B cell (primary cell): ENCODE measurements at regions not wholly inside any gene's neighbourhood (a gene's known extent, or its start where the extent isn't known, plus 50 kb on each side); places are given as distances from the start of the nearest gene placed in this dataset.

Experiments used
- ATAC-seq: fragments of 200-7000 bp; cut with Tn5 transposase; one replicate; pipeline ENCODE4 v1.10.0; 2021; ENCODE audit warnings: low read depth, mild to moderate bottlenecking, moderate number of reproducible peaks, moderate library complexity
- CTCF ChIA-PET: fragments of 350-600 bp; sonication (Branson Sonifier 250); formaldehyde crosslinking; loops from one replicate; lab custom pipeline; 2021; ENCODE audit warnings: antibody characterized with exemption, inconsistent platforms; lab: Charles Lee
- POLR2A ChIA-PET: fragments of 350-600 bp; sonication (Branson Sonifier 250); formaldehyde crosslinking; loops from one replicate; lab custom pipeline; 2021; ENCODE audit warnings: antibody characterized with exemption; lab: Charles Lee
- DNase-seq: peaks from one replicate; pipeline ENCODE4 v3.0.0; 2013
- H2AFZ ChIP-seq: 2 replicates; pipeline ENCODE4 v1.6.1; 2012; ENCODE audit warnings: mild to moderate bottlenecking, low read depth, low read length; ENCODE audit not compliant: insufficient read depth, poor library complexity, severe bottlenecking
- H3K27ac ChIP-seq, 2 donors: 1 replicate in 1 of 2; 2 replicates in 1 of 2; pipeline ENCODE4 v1.5.1; 2012 to 2013; ENCODE audit warnings: low read length in 2 of 2, mild to moderate bottlenecking in 2 of 2, moderate library complexity in 1 of 2
- H3K27me3 ChIP-seq, 4 experiments: fragments of 200-600 bp in 1 of 4; sonication (generic) in 1 of 4; replicated peaks in 1 of 4; 1 replicate in 2 of 4; 2 replicates in 2 of 4; pipeline versions ENCODE4 v1.6.1 to v1.7.0; 2013 to 2016; ENCODE audit warnings: low read length in 3 of 4, mild to moderate bottlenecking in 2 of 4, mixed read lengths in 1 of 4, moderate library complexity in 1 of 4; ENCODE audit not compliant: insufficient read depth in 4 of 4, control insufficient read depth in 3 of 4; ENCODE audit errors: control extremely low read depth in 1 of 4
- H3K36me3 ChIP-seq, 2 experiments: replicated peaks in 1 of 2; 1 replicate in 1 of 2; 2 replicates in 1 of 2; pipeline versions ENCODE4 v1.6.1 to v1.7.1; 2013; ENCODE audit warnings: low read length in 1 of 2; ENCODE audit not compliant: insufficient read depth in 2 of 2, control insufficient read depth in 1 of 2; ENCODE audit errors: control extremely low read depth in 1 of 2, extremely low read depth in 1 of 2
- H3K4me1 ChIP-seq, 2 donors: fragments of 200-600 bp in 1 of 2; sonication (generic) in 1 of 2; 1 replicate in 1 of 2; 2 replicates in 1 of 2; pipeline versions ENCODE4 v1.5.1 to v1.6.1; 2013 to 2017; ENCODE audit warnings: low read length in 2 of 2; ENCODE audit not compliant: control insufficient read depth in 2 of 2, insufficient read depth in 2 of 2
- H3K4me2 ChIP-seq: replicated peaks from 2 replicates; pipeline ENCODE3; 2012; ENCODE audit warnings: mild to moderate bottlenecking, low read depth, low read length; ENCODE audit not compliant: poor library complexity, severe bottlenecking
- H3K4me3 ChIP-seq, 5 experiments: fragments of 200-600 bp in 1 of 5; sonication (generic) in 1 of 5; 1 replicate in 3 of 5; 2 replicates in 2 of 5; pipeline versions ENCODE4 v1.5.1 to v1.7.0; 2011 to 2016; ENCODE audit warnings: low read length in 4 of 5, mild to moderate bottlenecking in 4 of 5, low read depth in 2 of 5, control low read depth in 1 of 5, moderate library complexity in 1 of 5; ENCODE audit not compliant: insufficient read depth in 1 of 5; ENCODE audit errors: control extremely low read depth in 1 of 5, extremely low read depth in 1 of 5
- H3K79me2 ChIP-seq: fragments of 200-600 bp; sonication (generic); one replicate; pipeline ENCODE4 v1.6.0; 2016; ENCODE audit warnings: low read length; ENCODE audit not compliant: control insufficient read depth, insufficient read depth
- H3K9ac ChIP-seq: fragments of 200-600 bp; sonication (generic); 2 replicates; pipeline ENCODE4 v1.6.1; 2017; ENCODE audit warnings: mild to moderate bottlenecking, low read length, moderate library complexity
- H3K9me3 ChIP-seq, 3 donors: one replicate each; pipeline versions ENCODE4 v1.6.1 to v1.7.1; 2013; ENCODE audit warnings: low read length in 2 of 3; ENCODE audit not compliant: control insufficient read depth in 2 of 3, insufficient read depth in 1 of 3; ENCODE audit errors: control extremely low read depth in 1 of 3
- H4K20me1 ChIP-seq: 2 replicates; pipeline ENCODE4 v1.6.0; 2012; ENCODE audit warnings: mild to moderate bottlenecking, low read length; ENCODE audit not compliant: insufficient read depth, control insufficient read depth, poor library complexity, severe bottlenecking
- H3K27ac Mint-ChIP-seq: one replicate; pipeline ENCODE4 v1.8.0; 2021; ENCODE audit warnings: mixed read lengths
- H3K27me3 Mint-ChIP-seq: one replicate; pipeline ENCODE4 v1.8.0; 2021; ENCODE audit warnings: mixed read lengths
- H3K4me1 Mint-ChIP-seq: one replicate; pipeline ENCODE4 v1.8.0; 2021; ENCODE audit warnings: mixed read lengths
- H3K4me3 Mint-ChIP-seq: one replicate; pipeline ENCODE4 v1.8.0; 2021; ENCODE audit warnings: mixed read lengths
- H3K9me3 Mint-ChIP-seq: one replicate; pipeline ENCODE4 v1.8.0; 2022; ENCODE audit warnings: mixed read lengths; ENCODE audit not compliant: insufficient read depth
- CTCF ChIP-seq: fragments of 200-600 bp; IDR thresholded peaks from one replicate; pipeline ENCODE4 v1.8.0; 2022; ENCODE audit warnings: antibody characterized with exemption, mild to moderate bottlenecking
- EZH2 ChIP-seq: IDR thresholded peaks from 2 replicates; pipeline ENCODE4 v1.6.1; 2012; ENCODE audit warnings: borderline replicate concordance, low read depth, mild to moderate bottlenecking, moderate library complexity, low read length; ENCODE audit not compliant: insufficient read depth, poor library complexity, severe bottlenecking
- WGBS: methylation state at CpG from one replicate; pipeline ENCODE4 v1.1.5; 2013; ENCODE audit warnings: missing lambda C conversion rate; ENCODE audit not compliant: insufficient coverage; 5-methylcytosine and 5-hydroxymethylcytosine counted together
- intact Hi-C: fragments of 100-400 bp; cut with micrococcal nuclease; formaldehyde crosslinking; loops from one replicate; pipeline ENCODE4 v1.10.0; 2022

GRCh38 chr5:21212026-21212425 is 1224.0 kb upstream of the CDH18 start:
- DNase-seq (no peak), ATAC-seq (no peak)
- H3K9me3 ChIP-seq, result no peaks in the 10 kb centered on the region
- POLR2A ChIA-PET, result no interaction called here
- H3K4me3 Mint-ChIP-seq, result no peak overlapping the region
- no peaks in the 10 kb centered on the region for H3K27me3 ChIP-seq
- H3K36me3 ChIP-seq, result no peaks in the 10 kb centered on the region
- intact Hi-C loops, result no loop called here
- no peak overlapping the region for H3K27ac Mint-ChIP-seq
- H3K4me1 ChIP-seq, result no peaks in the 10 kb centered on the region
- H3K9me3 Mint-ChIP-seq, result no peaks in the 10 kb centered on the region
- 100% methylated on average over 1 of the region's 1 CpG for WGBS
- H2AFZ ChIP-seq, result no peak overlapping the region
- H3K4me2 ChIP-seq, result no peak overlapping the region
- H3K27me3 Mint-ChIP-seq, result no peaks in the 10 kb centered on the region
- TF ChIP-seq EZH2, result no peak
- no peak for TF ChIP-seq CTCF
- H3K4me3 ChIP-seq, result no peak overlapping the region
- no peak overlapping the region for H3K27ac ChIP-seq
- H3K4me1 Mint-ChIP-seq, result no peaks in the 10 kb centered on the region
- CTCF ChIA-PET, result no interaction called here
- H4K20me1 ChIP-seq, result no peaks in the 10 kb centered on the region
- no peaks in the 10 kb centered on the region for H3K79me2 ChIP-seq
- no peak overlapping the region for H3K9ac ChIP-seq

- H3K9ac ChIP-seq, result no peak overlapping the region
- no peaks in the 10 kb centered on the region for H3K9me3 Mint-ChIP-seq
- H3K4me3 Mint-ChIP-seq, result no peak overlapping the region
- no peaks in the 10 kb centered on the region for H3K27me3 Mint-ChIP-seq
- no peak overlapping the region for H2AFZ ChIP-seq
- no peak overlapping the region for H3K27ac Mint-ChIP-seq
- H3K36me3 ChIP-seq, result no peaks in the 10 kb centered on the region
- H3K4me2 ChIP-seq, result no peak overlapping the region
- H3K9me3 ChIP-seq, result no peaks in the 10 kb centered on the region
- WGBS, result no CpG with 5 or more reads among the region's 2 CpGs
- DNase-seq, result no peak
- no peak for ATAC-seq
- H3K4me1 ChIP-seq, result no peaks in the 10 kb centered on the region
- intact Hi-C loops, result no loop called here
- no peaks in the 10 kb centered on the region for H3K79me2 ChIP-seq
- no peak for TF ChIP-seq CTCF
- CTCF ChIA-PET, result no interaction called here
- no peaks in the 10 kb centered on the region for H4K20me1 ChIP-seq
- no peaks in the 10 kb centered on the region for H3K27me3 ChIP-seq
- no peak overlapping the region for H3K4me3 ChIP-seq
- H3K4me1 Mint-ChIP-seq, result no peaks in the 10 kb centered on the region
- no peak overlapping the region for H3K27ac ChIP-seq
- POLR2A ChIA-PET, result no interaction called here
These were observed 1221.4 kb upstream of the CDH18 start for GRCh38 chr5:21209409-21209808.
